WERI-Rb-1 (cell line): ENCODE measurements at regions not wholly inside any gene's neighbourhood (a gene's known extent, or its start where the extent isn't known, plus 50 kb on each side); places are given as distances from the start of the nearest gene placed in this dataset.

ENCODE experiments used
- DNase-seq: peaks from one replicate; pipeline ENCODE4 v3.0.0-alpha.2; 2020
- H3K27ac ChIP-seq: fragments of 250-450 bp; sonication (Bioruptor Pico); 2 replicates; pipeline ENCODE4 v1.5.1; 2020; ENCODE audit warnings: mild to moderate bottlenecking, moderate library complexity
- H3K27me3 ChIP-seq: fragments of 250-450 bp; sonication (Bioruptor Pico); 2 replicates; pipeline ENCODE4 v1.5.1; 2021; ENCODE audit warnings: mild to moderate bottlenecking, low read depth, moderate library complexity; ENCODE audit not compliant: insufficient read depth, severe bottlenecking
- H3K36me3 ChIP-seq: fragments of 250-450 bp; sonication (Bioruptor Pico); 2 replicates; pipeline ENCODE4 v1.5.1; 2020; ENCODE audit warnings: mild to moderate bottlenecking, moderate library complexity
- H3K4me3 ChIP-seq: 2 replicates; pipeline ENCODE4 v1.5.1; 2011; ENCODE audit warnings: low read depth, mild to moderate bottlenecking, control low read depth, low read length
- H3K9me3 ChIP-seq: fragments of 250-450 bp; sonication (Bioruptor Pico); 2 replicates; pipeline ENCODE4 v1.5.1; 2021; ENCODE audit warnings: mild to moderate bottlenecking, moderate library complexity; ENCODE audit not compliant: severe bottlenecking
- CTCF ChIP-seq: IDR thresholded peaks from 2 replicates; pipeline ENCODE4 v1.5.1; 2011; ENCODE audit warnings: low read depth, mild to moderate bottlenecking, control low read depth, inconsistent platforms, low read length

- Histone ChIP-seq H3K27ac (no peak overlapping the region), H3K4me3 (no peak overlapping the region), H3K27me3 (no peaks in the 10 kb centered on the region), H3K36me3 (no peaks in the 10 kb centered on the region), H3K9me3 (no peaks in the 10 kb centered on the region)
- DNase-seq: no peak
- no peak for TF ChIP-seq CTCF
These were observed 280.6 kb downstream of the TTLL7 start for GRCh38 chr1:83718338-83718737.

GRCh38 chr1:83717785-83718184 lies 281.1 kb downstream of the TTLL7 start:
- no peak overlapping the region for H3K27ac ChIP-seq
- no peaks in the 10 kb centered on the region for H3K36me3 ChIP-seq
- H3K9me3 ChIP-seq: no peaks in the 10 kb centered on the region
- H3K27me3 ChIP-seq: no peaks in the 10 kb centered on the region
- DNase-seq: no peak
- H3K4me3 ChIP-seq: no peak overlapping the region
- TF ChIP-seq CTCF: no peak

- H3K27ac ChIP-seq: no peak overlapping the region
These were observed 282.3 kb downstream of the TTLL7 start for GRCh38 chr1:83716641-83717040.

GRCh38 chr1:83715550-83715949 lies 283.4 kb downstream of the TTLL7 start:
- H3K27me3 ChIP-seq: no peaks in the 10 kb centered on the region
- no peak for DNase-seq
- H3K9me3 ChIP-seq: no peaks in the 10 kb centered on the region
- TF ChIP-seq CTCF: no peak
- no peaks in the 10 kb centered on the region for H3K36me3 ChIP-seq
- H3K27ac ChIP-seq: no peak overlapping the region
- no peak overlapping the region for H3K4me3 ChIP-seq

More at GRCh38 chr1:83716641-83717040, 282.3 kb downstream of the TTLL7 start:
- H3K36me3 ChIP-seq: no peaks in the 10 kb centered on the region
- TF ChIP-seq CTCF: no peak
- DNase-seq: no peak
- H3K4me3 ChIP-seq: no peak overlapping the region
- H3K9me3 ChIP-seq: no peaks in the 10 kb centered on the region
- H3K27me3 ChIP-seq: no peaks in the 10 kb centered on the region

GRCh38 chr1:83709662-83710061 lies 289.3 kb downstream of the TTLL7 start:
- Histone ChIP-seq H3K4me3 (no peak overlapping the region), H3K9me3 (no peaks in the 10 kb centered on the region), H3K27me3 (no peaks in the 10 kb centered on the region), H3K36me3 (no peaks in the 10 kb centered on the region), H3K27ac (no peak overlapping the region)
- DNase-seq: no peak
- TF ChIP-seq CTCF: no peak

GRCh38 chr1:83706354-83706938 lies 292.5 kb downstream of the TTLL7 start:
- Histone ChIP-seq H3K36me3 (no peaks in the 10 kb centered on the region), H3K27me3 (no peaks in the 10 kb centered on the region), H3K27ac (no peak overlapping the region), H3K4me3 (no peak overlapping the region), H3K9me3 (no peaks in the 10 kb centered on the region)
- no peak for TF ChIP-seq CTCF
- no peak for DNase-seq
